Fibroblast of lung (primary cell): ENCODE measurements at regions not wholly inside any gene's neighbourhood (a gene's known extent, or its start where the extent isn't known, plus 50 kb on each side); places are given as distances from the start of the nearest gene placed in this dataset.

Experiments
- EZH2 ChIP-seq: IDR thresholded peaks from 2 replicates; pipeline ENCODE4 v1.5.1; 2012; ENCODE audit warnings: low read length, control low read depth, mild to moderate bottlenecking; ENCODE audit errors: missing control alignments
- TF ChIP-seq, protein P1 (sequence below), 2 donors: IDR thresholded peaks in 1 of 2; conservative IDR thresholded peaks in 1 of 2; 1 replicate in 1 of 2; 2 replicates in 1 of 2; pipeline ENCODE4 v1.5.1; 2011 to 2012; ENCODE audit warnings: low read length in 2 of 2, control low read depth in 1 of 2, inconsistent platforms in 1 of 2, low read depth in 1 of 2, mild to moderate bottlenecking in 1 of 2

DNA sequence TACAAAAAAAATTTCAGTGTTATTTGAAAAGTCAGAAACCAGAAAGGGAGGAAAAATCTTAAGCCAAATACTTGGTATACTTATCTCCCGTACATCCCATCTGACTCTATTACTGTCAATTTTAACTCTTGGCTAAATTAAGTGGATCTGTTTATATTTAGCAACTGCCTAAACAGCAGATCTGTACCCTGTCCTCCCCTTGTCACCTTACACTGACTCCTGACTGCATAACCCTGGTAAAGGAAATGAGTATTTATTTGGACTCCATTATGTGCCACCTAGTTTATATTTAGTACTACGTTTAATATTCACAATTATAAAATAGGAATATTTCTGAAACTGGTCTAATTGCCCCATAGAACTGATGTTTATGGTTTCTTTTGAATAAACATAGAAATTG, 730.2 kb upstream of the GJE1 start:
- TF ChIP-seq, protein P1, sequence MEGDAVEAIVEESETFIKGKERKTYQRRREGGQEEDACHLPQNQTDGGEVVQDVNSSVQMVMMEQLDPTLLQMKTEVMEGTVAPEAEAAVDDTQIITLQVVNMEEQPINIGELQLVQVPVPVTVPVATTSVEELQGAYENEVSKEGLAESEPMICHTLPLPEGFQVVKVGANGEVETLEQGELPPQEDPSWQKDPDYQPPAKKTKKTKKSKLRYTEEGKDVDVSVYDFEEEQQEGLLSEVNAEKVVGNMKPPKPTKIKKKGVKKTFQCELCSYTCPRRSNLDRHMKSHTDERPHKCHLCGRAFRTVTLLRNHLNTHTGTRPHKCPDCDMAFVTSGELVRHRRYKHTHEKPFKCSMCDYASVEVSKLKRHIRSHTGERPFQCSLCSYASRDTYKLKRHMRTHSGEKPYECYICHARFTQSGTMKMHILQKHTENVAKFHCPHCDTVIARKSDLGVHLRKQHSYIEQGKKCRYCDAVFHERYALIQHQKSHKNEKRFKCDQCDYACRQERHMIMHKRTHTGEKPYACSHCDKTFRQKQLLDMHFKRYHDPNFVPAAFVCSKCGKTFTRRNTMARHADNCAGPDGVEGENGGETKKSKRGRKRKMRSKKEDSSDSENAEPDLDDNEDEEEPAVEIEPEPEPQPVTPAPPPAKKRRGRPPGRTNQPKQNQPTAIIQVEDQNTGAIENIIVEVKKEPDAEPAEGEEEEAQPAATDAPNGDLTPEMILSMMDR (conservative IDR thresholded peaks at IDR 0.05 in 1 of 2, IDR thresholded peaks at IDR 0.05 in 1 of 2; ENCODE audit: low read depth in 1 of 2, low read length in 2 of 2), result no peak
- no peak for TF ChIP-seq EZH2
